Trophoblast cell (in vitro differentiated cells and primary cell): ENCODE measurements at regions not wholly inside any gene's neighbourhood (a gene's known extent, or its start where the extent isn't known, plus 50 kb on each side); places are given as distances from the start of the nearest gene placed in this dataset.

Experiments used
- DNase-seq, 2 donors: peaks; one replicate each; pipeline ENCODE4 v3.0.0-alpha.2; 2016
- H2AFZ ChIP-seq: 2 replicates; pipeline ENCODE4 v1.6.1; 2013; ENCODE audit warnings: low read length, moderate library complexity, mild to moderate bottlenecking; ENCODE audit not compliant: insufficient read depth, poor library complexity
- H2AK5ac ChIP-seq: 2 replicates; pipeline ENCODE4 v1.6.1; 2013; ENCODE audit warnings: mild to moderate bottlenecking, low read length
- H2BK120ac ChIP-seq: 2 replicates; pipeline ENCODE4 v1.6.1; 2013; ENCODE audit warnings: low read length, mild to moderate bottlenecking, moderate library complexity; ENCODE audit not compliant: insufficient read depth, poor library complexity
- H2BK12ac ChIP-seq: 2 replicates; pipeline ENCODE4 v1.6.1; 2013; ENCODE audit warnings: mild to moderate bottlenecking, low read length, moderate library complexity
- H2BK5ac ChIP-seq: 2 replicates; pipeline ENCODE4 v1.6.1; 2013; ENCODE audit warnings: low read length, low read depth, moderate library complexity, mild to moderate bottlenecking; ENCODE audit not compliant: poor library complexity
- H3K14ac ChIP-seq: 2 replicates; pipeline ENCODE4 v1.6.1; 2013; ENCODE audit warnings: mild to moderate bottlenecking, low read length
- H3K18ac ChIP-seq: 2 replicates; pipeline ENCODE4 v1.6.1; 2013; ENCODE audit warnings: mild to moderate bottlenecking, low read length
- H3K23ac ChIP-seq: 2 replicates; pipeline ENCODE4 v1.6.1; 2013; ENCODE audit warnings: low read length
- H3K27ac ChIP-seq: 2 replicates; pipeline ENCODE4 v1.5.1; 2013; ENCODE audit warnings: low read depth, mild to moderate bottlenecking, inconsistent platforms, low read length, moderate library complexity
- H3K27me3 ChIP-seq: 2 replicates; pipeline ENCODE4 v1.6.1; 2013; ENCODE audit warnings: inconsistent platforms, mild to moderate bottlenecking, low read length, moderate library complexity; ENCODE audit not compliant: insufficient read depth
- H3K36me3 ChIP-seq, 2 experiments: 1 replicate in 1 of 2; 2 replicates in 1 of 2; pipeline ENCODE4 v1.6.1; 2013; ENCODE audit warnings: low read length in 2 of 2, mild to moderate bottlenecking in 2 of 2, moderate library complexity in 1 of 2; ENCODE audit not compliant: insufficient read depth in 2 of 2, control insufficient read depth in 1 of 2
- H3K4ac ChIP-seq: 2 replicates; pipeline ENCODE4 v1.6.1; 2013; ENCODE audit warnings: low read depth, mild to moderate bottlenecking, low read length, moderate library complexity
- H3K4me1 ChIP-seq, 2 experiments: 1 replicate in 1 of 2; 2 replicates in 1 of 2; pipeline ENCODE4 v1.6.1; 2013; ENCODE audit warnings: low read length in 2 of 2, mild to moderate bottlenecking in 2 of 2, moderate library complexity in 1 of 2; ENCODE audit not compliant: insufficient read depth in 2 of 2, control insufficient read depth in 1 of 2
- H3K4me2 ChIP-seq: 2 replicates; pipeline ENCODE4 v1.6.1; 2013; ENCODE audit warnings: inconsistent platforms, mild to moderate bottlenecking, low read length, moderate library complexity
- H3K4me3 ChIP-seq: 2 replicates; pipeline ENCODE4 v1.5.1; 2013; ENCODE audit warnings: mild to moderate bottlenecking, low read depth, low read length, inconsistent platforms
- H3K79me1 ChIP-seq: one replicate; pipeline ENCODE4 v1.6.1; 2013; ENCODE audit warnings: low read length
- H3K79me2 ChIP-seq: 2 replicates; pipeline ENCODE4 v1.6.1; 2013; ENCODE audit warnings: low read length, mild to moderate bottlenecking; ENCODE audit not compliant: control insufficient read depth, insufficient read depth, poor library complexity
- H3K9ac ChIP-seq: 2 replicates; pipeline ENCODE4 v1.6.1; 2013; ENCODE audit warnings: mild to moderate bottlenecking, low read length
- H3K9me3 ChIP-seq: 2 replicates; pipeline ENCODE4 v1.6.1; 2013; ENCODE audit warnings: low read depth, mild to moderate bottlenecking, control low read depth, inconsistent platforms, low read length; ENCODE audit not compliant: insufficient read depth
- H4K12ac ChIP-seq: 2 replicates; pipeline ENCODE4 v1.6.1; 2013; ENCODE audit warnings: low read depth, mild to moderate bottlenecking, low read length, moderate library complexity
- H4K8ac ChIP-seq: 2 replicates; pipeline ENCODE4 v1.6.1; 2013; ENCODE audit warnings: low read depth, mild to moderate bottlenecking, low read length, moderate library complexity
- H4K91ac ChIP-seq: one replicate; pipeline ENCODE4 v1.6.1; 2013; ENCODE audit warnings: low read depth, mild to moderate bottlenecking, low read length, moderate library complexity
- WGBS: extraction: QIAGEN DNeasy Blood & Tissue Kit; methylation state at CpG from one replicate; pipeline ENCODE4 v1.1.7; 2013; ENCODE audit warnings: missing lambda C conversion rate; ENCODE audit not compliant: insufficient read length, insufficient coverage; ENCODE audit errors: extremely low coverage; 5-methylcytosine and 5-hydroxymethylcytosine counted together

DNA sequence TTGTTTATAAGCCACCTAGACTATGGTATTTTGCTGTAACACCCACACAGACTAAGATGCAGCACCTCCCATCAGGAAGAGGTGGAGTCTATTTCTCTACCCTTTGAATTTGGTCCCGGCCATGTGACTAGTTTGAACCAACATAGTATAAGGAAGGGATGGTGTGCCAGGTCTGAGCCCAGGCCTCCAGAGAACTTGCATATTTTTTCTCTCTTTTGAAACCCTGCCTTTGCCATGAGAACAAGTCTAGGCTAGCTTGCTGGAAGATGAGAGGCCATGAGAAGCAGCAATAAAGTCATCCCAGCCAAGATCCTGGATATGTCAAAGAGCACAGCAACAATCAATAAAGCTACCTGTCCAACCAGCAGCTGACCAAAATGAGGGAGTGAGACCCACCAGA, 63.0 kb upstream of the ANKEF1 start:
- Histone ChIP-seq H2AFZ (no peak overlapping the region), H4K91ac (no peak overlapping the region), H3K79me2 (no peaks in the 10 kb centered on the region), H3K79me1 (no peaks in the 10 kb centered on the region), H2BK5ac (no peak overlapping the region), H3K27ac (no peak overlapping the region), H3K14ac (no peak overlapping the region), H2BK120ac (no peak overlapping the region), H3K9me3 (no peaks in the 10 kb centered on the region), H3K23ac (no peak overlapping the region), H3K36me3 (no peaks in the 10 kb centered on the region), H3K4me1 (no peaks in the 10 kb centered on the region), H4K8ac (no peak overlapping the region), H3K9ac (no peak overlapping the region), H2AK5ac (no peak overlapping the region), H3K4me3 (no peak overlapping the region), H3K27me3 (no peaks in the 10 kb centered on the region), H3K4me2 (no peak overlapping the region), H3K4ac (no peak overlapping the region), H2BK12ac (no peak overlapping the region), H3K18ac (no peak overlapping the region), H4K12ac (no peak overlapping the region)
- WGBS: no CpG with 5 or more reads among the region's 1 CpG
- DNase-seq: no peak

DNA sequence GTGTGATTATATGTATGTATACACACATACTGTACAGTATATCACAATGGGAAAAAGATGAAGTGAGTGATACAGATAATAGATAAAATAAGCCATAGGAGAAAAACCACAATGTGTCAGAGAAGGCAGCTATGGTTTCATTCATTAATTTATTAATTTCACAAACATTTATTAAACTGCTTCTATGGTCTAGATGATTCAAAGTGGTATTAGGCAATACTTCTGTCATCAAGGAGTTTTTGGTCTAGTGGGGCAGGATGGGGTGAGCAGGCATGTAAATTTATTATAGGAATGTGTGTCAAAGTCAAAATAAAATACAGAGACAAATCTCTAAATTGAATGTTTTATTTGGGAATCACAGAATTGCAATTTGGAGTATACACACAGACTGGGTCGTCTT, 65.2 kb upstream of the ANKEF1 start:
- no CpG with 5 or more reads among the region's 1 CpG for WGBS
- Histone ChIP-seq H4K12ac (no peak overlapping the region), H3K4me2 (no peak overlapping the region), H3K9ac (no peak overlapping the region), H3K36me3 (no peaks in the 10 kb centered on the region), H2BK5ac (no peak overlapping the region), H2AK5ac (no peak overlapping the region), H4K8ac (no peak overlapping the region), H3K18ac (no peak overlapping the region), H3K27ac (no peak overlapping the region), H2BK120ac (no peak overlapping the region), H3K79me2 (no peaks in the 10 kb centered on the region), H3K4me1 (no peaks in the 10 kb centered on the region), H2BK12ac (no peak overlapping the region), H3K79me1 (no peaks in the 10 kb centered on the region), H4K91ac (no peak overlapping the region), H3K27me3 (no peaks in the 10 kb centered on the region), H3K4ac (no peak overlapping the region), H3K4me3 (no peak overlapping the region), H3K9me3 (no peaks in the 10 kb centered on the region), H3K14ac (no peak overlapping the region), H2AFZ (no peak overlapping the region), H3K23ac (no peak overlapping the region)
- DNase-seq: no peak

DNA sequence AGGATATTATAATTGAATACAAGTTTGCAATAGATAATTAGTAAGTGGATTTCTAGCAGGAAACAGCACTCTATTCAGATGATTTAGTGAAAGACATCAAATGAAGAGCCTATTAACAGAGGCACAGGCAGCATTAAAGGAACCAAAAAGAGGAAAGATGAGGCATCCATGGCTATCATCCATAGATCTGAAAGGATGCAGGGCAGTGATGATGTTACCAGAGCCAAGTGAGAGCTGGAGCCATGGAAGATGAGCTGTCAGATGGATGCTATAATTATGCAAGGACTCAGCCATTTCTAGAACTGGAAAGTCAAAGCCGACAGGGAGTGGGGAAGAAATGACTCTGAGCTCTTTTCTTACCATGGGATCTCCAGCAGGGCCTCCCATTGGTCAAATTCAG, 66.8 kb upstream of the ANKEF1 start:
- Histone ChIP-seq H2AFZ (no peak overlapping the region), H3K14ac (no peak overlapping the region), H4K12ac (no peak overlapping the region), H4K91ac (no peak overlapping the region), H3K27me3 (no peaks in the 10 kb centered on the region), H3K9ac (no peak overlapping the region), H3K79me1 (no peaks in the 10 kb centered on the region), H2BK12ac (no peak overlapping the region), H2BK120ac (no peak overlapping the region), H3K4ac (no peak overlapping the region), H2BK5ac (no peak overlapping the region), H4K8ac (no peak overlapping the region), H3K18ac (no peak overlapping the region), H2AK5ac (no peak overlapping the region), H3K9me3 (no peaks in the 10 kb centered on the region), H3K4me1 (no peaks in the 10 kb centered on the region), H3K36me3 (no peaks in the 10 kb centered on the region), H3K79me2 (no peaks in the 10 kb centered on the region), H3K23ac (no peak overlapping the region), H3K27ac (no peak overlapping the region), H3K4me3 (no peak overlapping the region), H3K4me2 (no peak overlapping the region)
- DNase-seq: no peak
- WGBS: no CpG with 5 or more reads among the region's 1 CpG

DNA sequence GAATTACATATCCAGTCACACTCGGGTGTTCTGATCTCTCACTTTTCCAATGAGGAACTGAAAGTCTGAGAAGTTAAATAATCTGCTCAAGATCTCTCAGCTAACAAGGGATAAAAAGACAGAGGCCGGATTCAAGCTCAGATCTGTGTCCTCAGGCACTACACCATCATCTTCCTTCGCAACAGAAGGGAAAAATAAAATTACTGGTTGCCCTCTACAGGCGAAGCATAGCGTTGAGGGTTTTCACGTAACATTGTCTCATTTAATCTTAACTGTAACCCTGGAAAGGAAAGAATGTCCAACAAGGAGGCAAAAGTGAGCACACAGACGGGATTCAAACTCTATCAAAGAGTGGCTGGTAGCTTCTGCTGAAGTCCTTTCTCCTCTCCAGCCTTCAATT, 67.8 kb upstream of the ANKEF1 start:
- no peak overlapping the region for H3K4me3 ChIP-seq
- H2AFZ ChIP-seq: no peak overlapping the region
- no peak overlapping the region for H3K4ac ChIP-seq
- no peak overlapping the region for H3K23ac ChIP-seq
- H3K4me2 ChIP-seq: no peak overlapping the region
- H3K27ac ChIP-seq: no peak overlapping the region
- no peaks in the 10 kb centered on the region for H3K36me3 ChIP-seq
- no peak overlapping the region for H4K91ac ChIP-seq
- H3K79me1 ChIP-seq: no peaks in the 10 kb centered on the region
- no peak overlapping the region for H3K9ac ChIP-seq
- no peaks in the 10 kb centered on the region for H3K79me2 ChIP-seq
- H3K18ac ChIP-seq: no peak overlapping the region
- no CpG with 5 or more reads among the region's 7 CpGs for WGBS
- DNase-seq: peak in 1 of 2 donors; percentile 11
- H4K8ac ChIP-seq: no peak overlapping the region
- no peak overlapping the region for H2BK5ac ChIP-seq
- no peak overlapping the region for H2BK12ac ChIP-seq
- no peak overlapping the region for H4K12ac ChIP-seq
- H3K27me3 ChIP-seq: no peaks in the 10 kb centered on the region
- H3K9me3 ChIP-seq: no peaks in the 10 kb centered on the region
- H2AK5ac ChIP-seq: no peak overlapping the region
- H3K14ac ChIP-seq: no peak overlapping the region
- no peak overlapping the region for H2BK120ac ChIP-seq
- H3K4me1 ChIP-seq: no peaks in the 10 kb centered on the region
